ENCODE measurements at regions not wholly inside any gene's neighbourhood (a gene's known extent, or its start where the extent isn't known, plus 50 kb on each side); places are given as distances from the start of the nearest gene placed in this dataset.
"Not testable (repeated sequence)": the region's sequence is repeated elsewhere in the genome, so short reads cannot be mapped to it uniquely, and the experiment has no call there.

DNA sequence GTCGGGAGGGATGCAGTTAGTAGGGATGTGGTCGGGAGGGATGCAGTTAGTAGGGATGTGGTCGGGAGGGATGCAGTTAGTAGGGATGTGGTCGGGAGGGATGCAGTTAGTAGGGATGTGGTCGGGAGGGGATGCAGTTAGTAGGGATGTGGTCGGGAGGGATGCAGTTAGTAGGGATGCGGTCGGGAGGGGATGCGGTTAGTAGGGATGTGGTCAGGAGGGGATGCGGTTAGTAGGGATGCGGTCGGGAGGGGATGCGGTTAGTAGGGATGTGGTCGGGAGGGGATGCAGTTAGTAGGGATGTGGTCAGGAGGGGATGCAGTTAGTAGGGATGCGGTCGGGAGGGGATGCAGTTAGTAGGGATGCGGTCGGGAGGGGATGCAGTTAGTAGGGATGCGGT, 96.2 kb downstream of the BDH1 start:
- not testable (repeated sequence) for DNase-seq (ENCODE audit: low spot score)

DNA sequence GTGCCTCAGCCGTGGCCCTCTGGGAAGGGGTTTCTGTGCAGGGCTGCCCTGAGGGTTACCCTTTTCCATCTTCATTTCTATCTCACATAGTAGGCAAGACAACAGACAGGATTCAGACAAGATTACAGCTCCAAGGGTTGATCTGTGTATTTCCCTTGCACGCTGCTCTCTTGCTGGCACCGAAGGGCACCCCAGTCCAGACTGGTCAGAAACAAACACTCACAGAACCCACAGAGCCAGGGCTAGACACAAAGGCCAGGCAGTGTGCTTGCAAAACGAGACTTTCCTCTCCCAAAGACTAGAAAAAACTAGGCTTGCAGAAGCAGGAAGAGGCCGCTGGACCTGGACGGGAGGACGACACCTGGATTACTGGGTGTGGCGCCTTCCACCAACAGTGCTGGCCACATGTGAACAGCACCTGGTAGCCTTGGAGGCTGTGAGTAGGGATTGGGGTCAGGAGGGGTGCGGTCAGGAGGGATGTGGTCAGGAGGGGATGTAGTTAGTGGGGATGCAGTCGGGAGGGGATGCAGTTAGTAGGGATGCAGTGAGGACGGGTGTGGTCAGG, 96.8 kb downstream of the BDH1 start:
- DNase-seq (ENCODE audit: low spot score): no peak

DNA sequence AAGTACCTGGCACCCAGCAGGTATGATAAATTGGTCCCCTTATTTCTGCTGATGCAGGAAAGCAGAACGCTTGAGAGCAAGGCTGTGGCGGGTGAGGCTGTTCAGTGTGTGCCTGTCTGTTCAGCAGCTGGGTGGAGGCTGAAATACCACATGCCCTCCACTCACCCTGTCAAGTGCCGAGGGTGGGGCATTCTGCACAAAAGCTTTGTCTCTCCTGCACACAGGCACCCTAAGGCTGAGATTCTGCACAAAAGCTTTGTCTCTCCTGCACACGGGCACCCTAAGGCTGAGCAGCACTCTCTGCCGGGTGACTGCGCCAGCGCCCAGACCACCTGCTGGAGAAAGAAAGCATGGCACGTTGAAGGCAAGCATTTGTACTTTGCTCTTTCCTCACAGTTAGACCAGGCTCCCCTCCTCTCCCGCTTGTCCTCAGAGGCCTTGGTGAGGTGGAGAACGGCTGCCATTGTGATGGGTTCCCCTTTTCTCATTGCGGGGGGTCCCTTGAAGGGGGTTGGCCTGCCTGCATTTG, 97.5 kb downstream of the BDH1 start:
- no peak for DNase-seq (ENCODE audit: low spot score)

DNA sequence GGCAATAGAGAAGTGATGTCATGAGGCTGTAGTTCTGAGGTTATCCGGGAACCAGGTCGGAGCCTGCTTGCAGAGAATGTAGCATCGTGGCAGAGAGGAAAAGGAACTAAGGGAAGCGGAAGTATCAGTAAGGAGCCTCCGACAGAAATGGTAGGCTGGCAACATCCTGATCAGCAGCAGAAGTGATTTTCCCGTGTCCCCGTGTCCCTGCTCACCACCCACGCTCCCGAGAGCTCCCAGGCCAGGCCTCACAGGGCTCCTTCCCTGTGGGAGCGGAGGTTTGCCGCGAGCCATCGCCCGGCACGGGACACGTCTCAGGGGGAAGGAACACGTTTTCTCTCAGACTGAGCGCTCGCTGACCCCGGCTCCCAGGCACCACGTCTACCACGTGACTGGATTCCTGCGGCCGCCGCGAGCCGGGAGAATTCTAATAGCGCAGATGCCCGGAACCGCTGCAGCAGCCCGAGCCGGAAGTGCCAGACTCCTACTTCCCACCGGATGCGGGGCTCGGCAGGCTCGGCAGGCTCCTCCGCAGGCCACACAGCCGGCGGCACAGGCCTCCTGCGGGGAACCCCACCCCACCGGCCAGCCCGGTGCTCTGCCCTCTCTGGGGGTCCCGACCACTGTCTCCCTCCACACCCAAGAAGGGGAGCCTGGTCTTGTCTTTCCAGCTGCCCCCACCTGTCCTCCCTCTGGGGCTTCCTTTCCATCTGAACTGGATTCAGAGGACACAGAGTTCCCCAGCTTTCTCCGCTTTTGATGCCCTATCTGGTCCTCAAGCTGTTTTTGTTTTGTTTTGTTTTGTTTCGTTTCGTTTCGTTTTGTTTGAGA, 99.3 kb downstream of the BDH1 start:
- peak; percentile 95 for DNase-seq (ENCODE audit: low spot score)

DNA sequence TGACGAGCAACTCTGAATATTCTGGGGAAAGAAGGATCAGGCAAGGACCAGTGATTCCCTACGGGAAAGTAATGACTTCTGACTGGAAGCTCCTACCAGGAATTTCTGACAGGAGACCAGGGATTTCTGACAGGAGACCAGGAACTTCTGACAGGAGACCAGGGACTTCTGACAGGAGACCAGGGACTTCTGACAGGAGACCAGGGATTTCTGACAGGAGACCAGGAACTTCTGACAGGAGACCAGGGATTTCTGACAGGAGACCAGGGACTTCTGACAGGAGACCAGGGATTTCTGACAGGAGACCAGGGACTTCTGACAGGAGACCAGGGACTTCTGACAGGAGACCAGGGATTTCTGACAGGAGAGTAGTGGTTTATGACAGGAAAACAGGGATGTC, 100.9 kb downstream of the BDH1 start:
- not testable (repeated sequence) for DNase-seq (ENCODE audit: low spot score)

DNA sequence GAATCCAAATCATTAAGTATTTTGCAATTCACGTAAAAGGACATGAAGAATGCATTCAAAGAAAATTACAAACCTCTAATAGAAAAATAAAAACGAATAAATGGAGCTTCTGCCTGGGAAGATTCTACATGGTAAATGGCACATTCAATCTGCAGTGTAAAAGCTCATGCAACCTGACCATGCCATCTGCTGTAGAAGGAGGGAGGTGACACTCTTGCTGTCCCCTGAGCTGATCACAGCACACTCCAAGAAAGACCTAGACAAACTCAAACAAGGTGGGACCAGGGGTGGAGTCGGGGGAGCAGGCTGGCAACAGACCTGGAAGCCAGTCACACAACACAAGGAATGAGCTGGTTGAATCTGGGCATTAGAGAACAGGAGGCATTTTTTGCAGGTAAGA, 101.8 kb downstream of the BDH1 start:
- DNase-seq (ENCODE audit: low spot score): no peak

DNA sequence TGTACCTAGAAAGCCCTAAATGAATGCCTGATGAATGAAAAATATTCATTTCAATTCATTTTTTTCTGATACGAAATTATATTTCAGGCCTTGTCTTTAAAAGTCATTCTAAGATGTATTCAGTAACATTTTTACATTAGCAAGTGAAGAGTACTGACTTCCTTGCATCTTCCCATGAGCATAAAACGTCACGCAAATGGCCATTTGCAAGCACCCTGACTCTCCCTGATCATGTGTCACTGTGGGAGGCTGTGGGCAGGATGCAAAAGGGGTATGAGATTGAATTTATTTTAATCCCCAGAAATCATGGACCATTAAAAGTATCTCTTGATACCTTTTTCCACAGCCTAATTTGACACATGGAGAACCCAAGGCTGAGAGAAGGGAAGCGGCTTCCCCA, 105.0 kb downstream of the BDH1 start:
- DNase-seq (ENCODE audit: low spot score): no peak

DNA sequence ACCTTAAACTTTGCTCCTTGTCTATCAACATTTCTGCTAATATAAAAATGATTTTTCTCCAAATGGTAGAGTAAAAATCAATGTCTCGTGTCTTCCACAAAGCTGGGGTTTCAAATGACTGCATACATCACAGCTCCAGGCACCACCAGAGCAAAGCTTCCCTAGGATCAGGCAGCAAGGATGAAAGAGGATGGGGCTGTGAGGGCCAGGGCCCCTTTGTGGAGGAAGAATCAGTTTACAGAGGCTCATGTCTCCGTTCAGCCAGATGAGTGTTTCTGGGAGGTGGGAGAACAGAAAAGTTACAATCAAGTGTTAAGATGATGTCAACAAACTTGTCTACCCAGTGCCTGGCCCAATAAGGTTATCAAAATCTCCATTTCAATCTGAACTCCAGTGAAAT, 105.5 kb downstream of the BDH1 start:
- DNase-seq (ENCODE audit: low spot score): no peak

DNA sequence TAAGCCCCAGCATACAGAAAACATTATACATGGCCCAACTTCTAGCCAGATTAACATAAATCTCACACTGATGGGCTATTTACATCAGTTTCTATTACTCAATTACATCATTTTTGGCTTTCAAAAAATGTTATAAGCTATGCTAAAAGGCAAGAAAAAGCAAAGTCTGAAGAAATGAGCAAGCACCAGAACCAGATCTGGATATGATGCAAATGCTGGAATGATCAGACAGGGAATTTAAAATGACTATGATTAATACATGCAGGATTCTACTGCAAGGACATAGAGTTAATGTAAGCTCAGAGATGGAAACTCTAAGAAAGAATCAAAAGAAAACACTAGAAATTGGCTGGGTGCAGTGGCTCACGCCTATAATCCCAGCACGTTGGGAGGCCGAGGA, 106.6 kb downstream of the BDH1 start:
- DNase-seq (ENCODE audit: low spot score): not testable (repeated sequence)

DNA sequence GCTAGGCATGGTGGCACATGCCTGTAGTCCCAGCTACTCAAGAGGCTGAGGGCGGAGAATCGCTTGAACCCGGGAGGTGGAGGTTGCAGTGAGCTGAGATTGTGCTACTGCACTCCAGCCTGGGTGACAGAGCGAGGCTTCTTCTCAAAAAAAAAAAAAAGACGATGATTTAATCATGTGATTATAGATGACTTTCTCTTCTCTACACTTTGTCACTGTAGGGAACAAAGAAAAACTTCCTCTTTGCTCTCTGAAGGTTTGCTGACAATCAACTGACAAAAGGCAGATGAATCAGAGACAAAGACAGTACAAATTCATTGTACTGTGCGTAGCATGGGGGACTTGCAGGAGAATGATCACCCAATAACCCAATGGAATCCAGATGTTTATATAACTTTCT, 108.0 kb downstream of the BDH1 start:
- not testable (repeated sequence) for DNase-seq (ENCODE audit: low spot score)

DNA sequence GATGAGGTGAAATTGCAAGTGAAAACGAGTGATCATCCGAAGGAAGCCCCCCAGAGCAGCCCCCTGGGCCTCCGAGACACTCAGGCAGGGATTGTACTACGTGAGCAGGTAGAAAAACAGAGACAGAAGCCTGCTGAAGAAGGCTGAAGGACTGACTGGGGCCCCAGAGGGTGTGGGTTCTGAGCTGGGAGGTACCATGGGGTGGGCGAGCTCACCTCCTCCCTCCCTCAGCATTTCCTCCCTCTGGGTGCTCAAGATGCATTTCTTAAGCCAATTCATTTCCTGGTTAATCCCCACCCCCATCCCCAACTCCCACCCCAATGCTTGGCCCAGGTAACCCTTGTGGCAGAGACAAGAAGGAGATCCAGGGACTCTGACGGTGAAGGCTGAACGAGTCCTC, 108.7 kb downstream of the BDH1 start:
- DNase-seq (ENCODE audit: low spot score): no peak

DNA sequence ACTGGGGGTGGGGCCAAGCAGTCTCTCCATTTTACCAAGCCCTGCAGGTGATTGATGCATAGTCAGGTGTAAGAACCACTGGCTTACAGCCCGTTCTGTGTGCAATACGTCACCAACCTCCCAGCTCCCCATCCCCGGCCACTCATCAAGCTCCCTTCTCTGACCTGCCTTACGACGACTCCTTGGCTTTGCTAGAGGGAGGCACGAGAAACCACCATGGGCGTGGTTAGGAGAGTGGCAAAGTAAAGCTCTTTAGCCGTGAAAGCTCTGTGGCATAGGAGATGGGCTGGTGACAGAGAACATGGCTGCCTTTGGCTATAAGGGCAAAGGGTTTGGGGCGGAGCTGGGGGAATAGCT, 109.1 kb downstream of the BDH1 start:
- no peak for DNase-seq (ENCODE audit: low spot score)

DNA sequence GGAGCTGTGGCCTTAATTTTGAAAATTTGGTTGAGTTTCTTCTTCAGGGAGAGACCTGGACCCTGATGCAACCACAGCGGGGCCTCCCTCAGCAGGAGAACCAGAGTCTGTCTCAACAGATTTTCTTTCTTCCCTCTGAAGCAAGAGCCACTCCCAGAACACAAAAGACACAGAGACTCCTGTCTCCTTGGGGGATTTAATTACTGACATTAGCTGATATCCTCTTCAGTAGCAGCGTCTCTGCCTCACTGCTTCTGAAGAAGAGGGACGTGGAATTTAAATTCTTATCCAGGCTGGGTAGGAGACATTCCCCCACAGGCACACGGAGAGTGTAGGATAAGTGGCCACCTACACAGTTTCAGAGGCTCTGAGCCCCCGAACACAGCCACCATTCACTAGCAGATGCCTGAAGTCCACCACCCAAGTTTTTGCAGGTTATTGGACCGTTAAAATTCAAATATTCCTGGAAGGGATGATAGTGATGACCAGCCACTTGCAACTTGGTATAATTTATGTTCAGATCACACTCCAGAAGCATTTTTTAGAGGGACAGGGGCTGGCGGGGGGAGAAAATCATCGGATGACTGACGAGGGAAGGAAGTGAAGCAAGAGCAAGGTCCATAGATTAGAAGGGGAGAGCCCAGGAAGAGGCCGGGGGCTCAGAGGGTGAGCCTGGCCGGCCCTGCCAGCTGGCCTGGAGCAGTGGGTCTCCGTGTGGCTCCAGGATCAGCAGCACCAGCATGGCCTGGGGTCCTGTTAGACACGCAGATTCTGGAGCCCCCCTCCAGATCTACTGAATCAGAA, 109.7 kb downstream of the BDH1 start:
- no peak for DNase-seq (ENCODE audit: low spot score)

DNA sequence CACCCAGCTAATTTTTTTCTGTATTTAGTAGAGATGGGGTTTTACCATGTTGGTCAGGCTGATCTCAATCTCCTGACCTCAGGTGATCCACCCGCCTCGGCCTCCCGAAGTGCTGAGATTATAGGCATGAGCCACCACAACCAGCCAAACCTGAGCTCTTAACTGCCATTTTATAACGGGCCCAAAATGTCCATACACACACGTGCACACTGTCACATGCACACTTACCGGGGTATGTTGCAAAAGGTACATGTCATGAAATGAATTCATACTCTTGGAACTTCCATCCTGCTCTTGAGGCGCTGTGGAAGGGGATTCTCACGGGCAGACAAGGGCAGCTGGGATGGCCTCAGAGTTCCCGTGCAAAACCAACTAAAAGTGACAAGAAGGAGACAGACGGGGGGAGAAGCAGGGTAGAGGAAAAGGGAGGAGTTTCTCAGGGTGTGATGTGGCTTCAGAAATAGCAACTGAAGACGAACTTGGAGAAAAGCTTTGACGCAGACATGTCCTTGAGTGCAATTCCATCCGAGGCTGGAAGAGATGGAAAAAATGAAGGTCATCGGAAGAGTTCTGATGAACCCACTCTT, 110.9 kb downstream of the BDH1 start:
- no peak for DNase-seq (ENCODE audit: low spot score)

DNA sequence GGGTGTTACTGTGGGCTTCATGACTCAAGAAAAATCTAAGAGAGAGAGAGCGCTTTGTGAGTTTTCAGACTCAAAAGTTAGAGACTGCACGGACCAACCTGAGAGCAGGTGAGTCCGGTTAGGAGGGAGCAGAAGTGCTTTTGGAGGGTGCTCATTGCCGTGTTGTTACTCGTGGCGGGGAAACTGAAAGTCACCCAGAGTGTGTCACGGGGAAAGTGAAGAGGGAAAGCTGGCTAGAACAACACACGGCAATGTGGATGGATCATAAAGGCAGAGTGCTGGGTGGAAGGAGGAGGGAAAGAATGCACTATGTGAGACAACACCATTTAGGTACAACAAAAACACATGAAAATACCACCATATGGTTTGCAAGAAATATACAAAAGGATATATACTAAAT, 112.3 kb downstream of the BDH1 start:
- DNase-seq (ENCODE audit: low spot score): no peak

DNA sequence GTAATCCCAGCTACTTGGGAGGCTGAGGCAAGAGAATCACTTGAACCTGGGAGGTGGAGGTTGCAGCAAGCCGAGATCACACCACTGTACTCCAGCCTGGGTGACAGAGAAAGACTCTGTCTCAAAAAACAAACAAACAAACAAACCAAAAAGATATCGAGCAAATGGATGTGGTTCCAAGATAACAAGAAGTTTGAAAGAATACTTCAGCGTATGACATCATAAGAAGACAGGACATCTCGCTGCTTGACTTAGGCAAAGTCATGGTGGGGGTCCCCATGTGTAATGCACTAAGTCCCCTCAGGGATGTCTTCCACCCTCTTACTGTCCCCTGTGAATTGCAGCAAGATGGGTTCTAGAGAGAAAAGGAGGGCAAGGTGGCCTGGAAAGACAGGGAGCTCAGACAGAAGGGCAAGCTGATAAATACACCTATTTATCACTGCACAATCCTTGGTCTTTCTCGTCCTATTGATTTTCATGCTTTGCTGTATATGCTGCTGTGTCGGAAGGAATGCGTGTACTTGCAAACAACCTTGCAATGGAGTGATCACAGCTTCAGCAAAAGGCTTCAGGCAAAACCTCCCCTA, 115.0 kb downstream of the BDH1 start:
- no peak for DNase-seq (ENCODE audit: low spot score)

DNA sequence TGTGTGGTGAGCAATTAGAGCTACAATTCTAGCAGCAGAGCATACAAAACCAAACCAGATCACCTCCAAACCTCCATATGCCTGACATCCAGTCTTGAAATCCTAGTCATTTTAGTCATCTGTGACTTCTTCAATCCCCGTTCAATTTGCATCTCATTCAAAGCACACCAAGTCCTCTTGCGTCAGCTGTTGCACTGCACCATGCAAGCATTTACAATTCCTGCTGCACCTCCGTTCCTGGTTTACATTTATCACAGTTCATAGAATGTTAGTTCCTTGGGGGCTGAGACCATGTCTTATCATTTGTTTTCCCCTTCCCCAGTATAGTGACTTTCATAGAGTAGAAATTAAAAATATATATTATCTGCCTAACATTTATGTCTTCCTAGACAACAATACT, 116.9 kb downstream of the BDH1 start:
- DNase-seq (ENCODE audit: low spot score): peak; percentile 18

DNA sequence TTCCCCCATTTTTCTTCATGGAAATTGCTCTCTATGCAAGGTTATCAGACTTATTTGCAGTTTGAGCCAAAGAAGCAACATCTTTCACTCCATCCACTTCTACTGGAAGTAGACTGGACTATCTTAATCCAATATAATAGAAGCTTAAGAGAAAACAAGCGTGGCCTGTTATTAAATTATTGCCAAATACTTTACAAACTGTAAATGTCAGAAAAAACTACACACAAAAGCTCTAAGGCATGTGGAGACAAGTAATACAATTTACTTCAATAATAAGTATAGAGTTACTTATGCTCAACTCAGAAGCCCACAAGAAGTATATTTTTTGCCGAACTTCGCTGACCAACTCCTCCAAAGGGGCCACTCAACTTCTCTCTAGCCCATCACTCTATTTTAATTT, 120.3 kb downstream of the BDH1 start:
- DNase-seq (ENCODE audit: low spot score): no peak

DNA sequence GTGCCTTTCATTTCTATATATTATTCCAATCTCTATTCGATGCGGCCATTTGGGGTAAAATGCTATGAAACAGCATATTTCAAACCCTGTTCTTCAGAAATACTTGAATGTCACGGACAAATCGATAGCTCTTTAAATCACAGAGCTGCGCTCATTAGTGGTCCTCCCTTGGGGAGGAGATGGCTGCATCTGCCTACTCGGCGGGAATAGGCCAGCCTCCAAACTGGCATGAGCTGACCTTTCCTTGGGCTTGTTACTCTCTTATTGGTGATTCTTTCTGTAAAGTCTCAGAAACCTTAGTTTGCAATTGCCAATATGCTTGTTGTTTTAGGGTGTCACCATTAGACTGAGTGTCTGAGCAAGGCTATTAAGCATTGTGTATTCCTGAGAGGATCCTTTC, 120.9 kb downstream of the BDH1 start:
- peak; percentile 16 for DNase-seq (ENCODE audit: low spot score)

DNA sequence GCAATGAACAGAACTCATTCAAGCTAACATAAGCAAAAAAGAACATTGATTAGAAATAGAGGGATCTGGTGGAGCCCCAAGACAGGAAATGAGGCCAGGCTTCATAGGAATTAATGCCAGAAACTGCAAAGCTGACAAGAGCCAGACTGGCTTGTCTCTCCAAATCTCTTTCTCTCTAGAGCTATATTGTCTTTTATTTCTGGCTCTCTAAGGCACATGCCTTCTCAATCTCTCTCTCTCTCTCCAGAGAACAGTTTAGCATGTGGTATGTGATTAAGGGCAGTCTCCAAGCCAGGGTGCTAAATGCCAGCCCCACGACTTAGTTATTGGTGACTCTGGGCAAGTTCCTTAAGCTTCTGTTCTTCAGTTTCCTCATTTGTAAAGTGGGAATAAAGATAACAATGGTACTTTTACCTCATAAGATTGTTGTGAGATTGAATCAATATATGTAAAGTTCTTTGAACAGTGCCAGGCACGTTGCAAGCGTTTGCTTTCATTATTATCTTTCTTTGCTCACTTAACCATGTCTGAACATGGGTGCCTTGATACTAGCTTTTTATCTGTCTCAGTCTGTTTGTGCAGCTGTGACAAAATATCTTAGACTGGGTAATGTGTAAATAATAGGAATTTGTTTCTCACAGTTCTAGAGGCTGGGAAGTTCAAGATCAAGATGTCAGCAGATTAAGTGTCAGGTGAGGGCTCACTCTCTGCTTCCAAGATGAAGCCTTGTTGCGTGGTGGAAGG, 123.2 kb downstream of the BDH1 start:
- peak; percentile 47 for DNase-seq (ENCODE audit: low spot score)
